ENCODE measurements at regions not wholly inside any gene's neighbourhood (a gene's known extent, or its start where the extent isn't known, plus 50 kb on each side); places are given as distances from the start of the nearest gene placed in this dataset.

DNA sequence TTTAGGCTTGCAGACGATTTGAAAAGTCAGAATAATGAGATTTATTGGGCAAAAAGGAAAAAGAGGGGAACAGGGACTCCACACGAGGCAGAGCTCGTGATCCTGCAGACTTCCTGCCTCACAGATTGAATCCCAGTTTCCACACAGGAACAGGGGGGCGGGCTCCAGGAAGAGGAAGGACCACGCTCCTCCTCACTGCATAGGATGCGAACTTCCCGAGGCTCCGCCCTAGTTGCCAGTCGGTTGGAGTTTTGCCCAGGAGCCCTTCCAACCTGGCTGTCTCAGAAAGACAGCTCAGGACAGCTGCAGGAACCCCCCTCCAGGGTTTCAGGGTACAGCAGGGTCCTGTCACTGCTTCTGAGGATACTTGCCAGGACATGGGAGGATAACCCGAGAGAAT lies 488.3 kb upstream of the ADARB2 start:
- Histone ChIP-seq H3K36me3 (no peaks in the 10 kb centered on the region), H3K27me3 (no peaks in the 10 kb centered on the region), H3K9me3 (no peaks in the 10 kb centered on the region), H3K4me1 (no peaks in the 10 kb centered on the region), H3K4me3 (no peak overlapping the region), H3K27ac (no peak overlapping the region)
- ATAC-seq (no peak), DNase-seq (no peak)
- intact Hi-C loops (cut with DNase I): no loop called here
- TF ChIP-seq, protein P1, sequence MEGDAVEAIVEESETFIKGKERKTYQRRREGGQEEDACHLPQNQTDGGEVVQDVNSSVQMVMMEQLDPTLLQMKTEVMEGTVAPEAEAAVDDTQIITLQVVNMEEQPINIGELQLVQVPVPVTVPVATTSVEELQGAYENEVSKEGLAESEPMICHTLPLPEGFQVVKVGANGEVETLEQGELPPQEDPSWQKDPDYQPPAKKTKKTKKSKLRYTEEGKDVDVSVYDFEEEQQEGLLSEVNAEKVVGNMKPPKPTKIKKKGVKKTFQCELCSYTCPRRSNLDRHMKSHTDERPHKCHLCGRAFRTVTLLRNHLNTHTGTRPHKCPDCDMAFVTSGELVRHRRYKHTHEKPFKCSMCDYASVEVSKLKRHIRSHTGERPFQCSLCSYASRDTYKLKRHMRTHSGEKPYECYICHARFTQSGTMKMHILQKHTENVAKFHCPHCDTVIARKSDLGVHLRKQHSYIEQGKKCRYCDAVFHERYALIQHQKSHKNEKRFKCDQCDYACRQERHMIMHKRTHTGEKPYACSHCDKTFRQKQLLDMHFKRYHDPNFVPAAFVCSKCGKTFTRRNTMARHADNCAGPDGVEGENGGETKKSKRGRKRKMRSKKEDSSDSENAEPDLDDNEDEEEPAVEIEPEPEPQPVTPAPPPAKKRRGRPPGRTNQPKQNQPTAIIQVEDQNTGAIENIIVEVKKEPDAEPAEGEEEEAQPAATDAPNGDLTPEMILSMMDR (IDR thresholded peaks at IDR 0.05): no peak

DNA sequence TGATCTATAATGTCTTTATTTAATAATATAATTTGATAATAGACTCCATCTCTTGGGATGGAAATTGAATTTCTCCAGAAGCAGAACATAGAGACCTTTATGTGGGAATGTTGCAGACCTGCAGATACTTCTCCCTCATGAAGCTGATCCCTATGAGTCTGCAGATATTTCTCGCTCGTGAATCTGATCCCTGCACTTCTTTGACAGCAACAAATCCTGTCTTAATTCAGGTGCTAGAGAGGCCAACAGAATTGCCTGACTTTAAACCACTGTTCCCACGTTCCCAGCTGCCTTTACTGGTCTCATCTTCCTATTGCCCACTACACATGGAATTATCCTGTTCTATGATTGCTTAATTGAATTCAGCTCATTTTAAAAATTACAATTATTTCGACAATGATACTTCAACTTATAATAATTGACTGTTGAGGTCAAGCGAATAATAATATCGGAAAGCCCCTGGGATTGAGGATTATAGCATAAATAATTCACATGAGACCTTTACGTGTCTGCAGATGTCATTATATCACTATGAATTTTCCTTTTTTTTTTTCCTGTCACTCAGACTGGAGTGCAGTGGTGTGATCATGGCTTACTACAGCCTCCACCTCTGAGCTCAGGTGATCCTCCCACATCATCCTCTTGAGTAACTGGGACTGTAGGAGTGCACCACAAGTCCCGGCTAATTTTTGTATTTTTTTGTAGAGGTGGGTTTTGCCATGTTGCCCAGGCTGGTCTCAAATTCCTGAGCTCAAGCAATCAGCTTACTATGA lies 486.4 kb upstream of the ADARB2 start:
- Histone ChIP-seq H3K4me1 (no peaks in the 10 kb centered on the region), H3K27me3 (no peaks in the 10 kb centered on the region), H3K36me3 (no peaks in the 10 kb centered on the region), H3K9me3 (no peaks in the 10 kb centered on the region), H3K4me3 (no peak overlapping the region), H3K27ac (no peak overlapping the region)
- ATAC-seq: no peak
- TF ChIP-seq, protein P1 (IDR thresholded peaks at IDR 0.05): no peak
- intact Hi-C loops (cut with DNase I): no loop called here
- no peak for DNase-seq

DNA sequence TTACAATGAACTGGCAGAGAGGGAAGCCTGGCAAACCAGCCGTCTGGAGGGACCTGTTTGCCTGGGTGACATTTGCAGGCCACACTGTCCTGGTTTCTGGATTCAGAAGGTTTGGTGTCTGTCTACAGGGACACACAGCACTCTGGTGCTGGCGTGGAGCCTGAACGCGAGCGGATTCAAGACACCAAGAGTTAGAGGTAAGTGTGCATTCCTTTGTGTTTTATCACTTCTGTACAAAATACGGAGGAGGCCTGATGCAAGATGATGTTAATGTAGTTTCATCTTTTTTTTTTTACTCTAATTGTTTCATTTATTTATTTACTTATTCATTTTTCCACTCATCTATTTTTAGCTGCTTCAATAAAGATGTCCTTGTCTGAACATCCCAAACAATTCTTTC lies 485.3 kb upstream of the ADARB2 start:
- intact Hi-C loops (cut with DNase I): no loop called here
- TF ChIP-seq, protein P1 (IDR thresholded peaks at IDR 0.05): no peak

DNA sequence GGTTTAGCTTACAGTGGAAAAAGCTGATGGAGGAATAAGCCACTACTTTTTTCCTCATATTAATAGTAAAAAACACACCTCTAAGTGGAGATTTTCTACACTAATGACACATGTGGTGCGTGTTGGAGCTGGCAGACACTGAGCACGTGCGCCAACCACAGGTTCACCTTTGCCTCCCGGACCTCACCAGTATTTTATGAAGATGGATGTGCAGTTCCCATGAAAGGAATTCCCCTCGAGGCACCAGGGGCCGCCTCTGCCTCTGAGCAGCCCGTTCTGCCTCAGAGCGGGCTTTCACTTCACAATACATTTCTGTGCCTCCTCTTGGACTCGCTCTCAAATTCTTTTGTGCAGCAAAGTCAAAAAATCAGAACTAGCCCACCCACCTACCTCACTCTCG lies 477.5 kb upstream of the ADARB2 start:
- intact Hi-C loops (cut with DNase I): no loop called here
- no peak for DNase-seq

More for the DNA sequence above, 485.3 kb upstream of the ADARB2 start:
- no peak for ATAC-seq
- Histone ChIP-seq H3K9me3 (no peaks in the 10 kb centered on the region), H3K4me1 (no peaks in the 10 kb centered on the region), H3K27ac (no peak overlapping the region), H3K4me3 (no peak overlapping the region), H3K27me3 (no peaks in the 10 kb centered on the region), H3K36me3 (no peaks in the 10 kb centered on the region)
- DNase-seq: no peak

DNA sequence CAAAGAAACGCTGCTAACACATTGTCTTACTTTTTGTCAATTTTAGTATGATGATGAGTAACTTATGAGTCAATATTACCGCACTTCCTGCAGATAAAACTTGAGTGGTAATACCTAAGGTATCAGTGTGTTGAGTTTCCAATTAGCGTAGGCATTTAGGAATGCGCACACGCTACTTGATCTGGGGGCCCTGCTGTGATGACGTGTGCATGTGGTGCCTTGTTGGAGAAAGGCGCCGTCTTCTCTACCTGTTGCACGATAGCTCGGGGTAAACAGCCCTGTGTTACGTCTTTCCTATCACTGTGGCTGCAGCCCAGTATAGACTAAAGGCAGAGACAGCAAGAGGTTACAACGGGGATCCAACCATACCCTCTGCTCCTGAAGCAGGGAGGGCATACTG lies 476.8 kb upstream of the ADARB2 start:
- Histone ChIP-seq H3K9me3 (no peaks in the 10 kb centered on the region), H3K27ac (no peak overlapping the region), H3K27me3 (no peaks in the 10 kb centered on the region), H3K36me3 (no peaks in the 10 kb centered on the region), H3K4me3 (no peak overlapping the region), H3K4me1 (no peaks in the 10 kb centered on the region)
- TF ChIP-seq, protein P1 (IDR thresholded peaks at IDR 0.05): no peak
- DNase-seq: no peak
- no peak for ATAC-seq
- intact Hi-C loops (cut with DNase I): no loop called here

More for the DNA sequence above, 477.5 kb upstream of the ADARB2 start:
- H3K36me3 ChIP-seq: no peaks in the 10 kb centered on the region
- no peaks in the 10 kb centered on the region for H3K4me1 ChIP-seq
- TF ChIP-seq, protein P1 (IDR thresholded peaks at IDR 0.05): no peak
- H3K27ac ChIP-seq: no peak overlapping the region
- H3K4me3 ChIP-seq: no peak overlapping the region
- no peak for ATAC-seq
- no peaks in the 10 kb centered on the region for H3K9me3 ChIP-seq
- no peaks in the 10 kb centered on the region for H3K27me3 ChIP-seq

All from upper lobe of right lung (tissue), 1 donor.